Astrocyte of the cerebellum (primary cell): ENCODE measurements at regions not wholly inside any gene's neighbourhood (a gene's known extent, or its start where the extent isn't known, plus 50 kb on each side); places are given as distances from the start of the nearest gene placed in this dataset.

Experiments
- DNase-seq: peaks from one replicate; pipeline ENCODE4 v3.0.0-alpha.2; 2011; ENCODE audit warnings: low read depth
- H3K4me3 ChIP-seq: 2 replicates; pipeline ENCODE4 v1.5.1; 2011; ENCODE audit warnings: mild to moderate bottlenecking, low read depth, low read length, moderate library complexity
- in situ Hi-C: cut with HindIII; loops from 2 replicates; pipeline ENCODE4 v1.10.0; 2017; ENCODE audit warnings: low sequenced_read_pairs
- TF ChIP-seq, protein P1 (sequence below): IDR thresholded peaks from 2 replicates; pipeline ENCODE4 v1.5.1; 2012; ENCODE audit warnings: low read length, low read depth, moderate library complexity, mild to moderate bottlenecking; ENCODE audit errors: missing control alignments

DNA sequence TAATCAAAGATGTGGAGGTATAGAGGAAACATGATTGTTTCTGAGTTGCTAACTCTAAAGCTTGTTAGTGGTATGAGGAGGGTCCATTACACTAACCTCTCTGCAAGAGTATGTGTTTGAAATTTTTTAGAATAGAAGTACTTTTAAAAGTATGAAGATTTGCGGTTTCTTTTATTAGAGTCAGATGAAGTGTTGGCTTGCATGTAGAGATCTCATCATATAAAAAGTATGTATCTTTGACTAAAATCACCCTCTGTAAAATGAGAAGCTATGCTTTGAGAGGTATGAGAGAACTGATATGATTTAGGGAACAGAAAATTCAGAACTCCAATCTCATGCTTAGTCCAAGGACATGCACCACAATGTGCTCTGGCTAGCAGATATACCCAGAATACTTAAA is 140.4 kb upstream of the MBNL1 start:
- no peak for DNase-seq
- no peak overlapping the region for H3K4me3 ChIP-seq
- TF ChIP-seq, protein P1, sequence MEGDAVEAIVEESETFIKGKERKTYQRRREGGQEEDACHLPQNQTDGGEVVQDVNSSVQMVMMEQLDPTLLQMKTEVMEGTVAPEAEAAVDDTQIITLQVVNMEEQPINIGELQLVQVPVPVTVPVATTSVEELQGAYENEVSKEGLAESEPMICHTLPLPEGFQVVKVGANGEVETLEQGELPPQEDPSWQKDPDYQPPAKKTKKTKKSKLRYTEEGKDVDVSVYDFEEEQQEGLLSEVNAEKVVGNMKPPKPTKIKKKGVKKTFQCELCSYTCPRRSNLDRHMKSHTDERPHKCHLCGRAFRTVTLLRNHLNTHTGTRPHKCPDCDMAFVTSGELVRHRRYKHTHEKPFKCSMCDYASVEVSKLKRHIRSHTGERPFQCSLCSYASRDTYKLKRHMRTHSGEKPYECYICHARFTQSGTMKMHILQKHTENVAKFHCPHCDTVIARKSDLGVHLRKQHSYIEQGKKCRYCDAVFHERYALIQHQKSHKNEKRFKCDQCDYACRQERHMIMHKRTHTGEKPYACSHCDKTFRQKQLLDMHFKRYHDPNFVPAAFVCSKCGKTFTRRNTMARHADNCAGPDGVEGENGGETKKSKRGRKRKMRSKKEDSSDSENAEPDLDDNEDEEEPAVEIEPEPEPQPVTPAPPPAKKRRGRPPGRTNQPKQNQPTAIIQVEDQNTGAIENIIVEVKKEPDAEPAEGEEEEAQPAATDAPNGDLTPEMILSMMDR: no peak
- in situ Hi-C loops: no loop called here

DNA sequence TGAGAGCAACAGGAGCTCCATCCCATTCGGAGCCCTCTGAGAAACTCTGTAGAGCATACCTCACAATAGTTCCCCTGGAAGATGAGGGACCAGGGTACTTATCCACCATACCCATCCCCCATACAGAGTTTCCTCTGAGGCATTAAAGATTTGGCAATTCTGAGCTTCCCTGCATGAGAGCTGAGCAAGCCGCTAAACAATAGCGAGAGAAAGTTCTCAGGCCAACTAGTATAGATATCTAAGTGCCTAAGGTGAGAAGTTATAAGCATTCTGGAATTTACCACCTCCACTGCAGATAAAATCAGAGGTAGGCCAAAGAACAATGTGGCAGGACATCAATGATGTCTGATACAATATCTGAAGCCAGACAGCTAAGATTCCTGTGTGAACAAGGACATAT is 129.1 kb upstream of the MBNL1 start:
- in situ Hi-C loops: loop anchor here (5.0 kb wide), 1 partner anchor 47 kb away; no protein-coding TSS in a partner anchor
- DNase-seq: no peak
- TF ChIP-seq, protein P1: no peak
- H3K4me3 ChIP-seq: no peak overlapping the region

DNA sequence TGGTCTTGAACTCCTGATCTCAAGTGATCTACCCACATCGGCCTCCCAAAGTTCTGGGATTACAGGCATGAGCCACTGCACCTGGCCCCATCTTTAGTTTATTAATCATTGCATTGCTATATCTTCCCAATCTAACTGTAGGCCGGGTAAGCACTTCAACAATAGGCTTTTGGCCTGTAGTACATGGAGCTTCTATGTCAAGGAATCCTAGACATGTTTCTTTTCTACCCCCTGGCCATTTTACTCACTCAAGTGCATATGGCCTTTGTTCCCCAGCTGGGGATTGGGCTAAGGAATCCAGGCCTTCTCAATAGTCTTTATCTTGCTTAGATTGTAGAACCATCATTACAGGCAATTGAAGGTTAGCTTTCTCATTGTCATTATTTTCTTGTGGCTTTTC is 122.3 kb upstream of the MBNL1 start:
- no peak for DNase-seq
- TF ChIP-seq, protein P1: no peak
- in situ Hi-C loops: no loop called here
- no peak overlapping the region for H3K4me3 ChIP-seq

DNA sequence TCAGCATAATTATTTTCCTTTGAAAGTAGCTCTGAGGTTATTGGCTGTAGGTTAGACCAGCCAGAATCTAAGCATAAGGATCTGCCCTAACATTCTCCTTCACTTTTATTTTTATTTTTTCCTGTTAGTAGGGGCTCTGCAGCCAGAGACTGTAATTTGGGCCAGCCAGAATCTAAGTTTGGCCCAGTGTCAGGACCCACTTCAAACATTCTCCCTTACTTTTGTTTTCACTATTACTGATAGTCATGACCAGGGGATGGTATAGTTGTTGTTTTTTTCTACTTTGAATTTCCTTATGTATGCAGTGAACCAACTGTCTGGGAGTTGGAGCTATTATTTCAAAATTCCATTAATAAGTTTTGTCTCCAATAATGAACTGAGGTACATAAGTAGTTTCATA is 121.0 kb upstream of the MBNL1 start:
- in situ Hi-C loops: no loop called here
- no peak overlapping the region for H3K4me3 ChIP-seq
- DNase-seq: no peak
- TF ChIP-seq, protein P1: no peak

DNA sequence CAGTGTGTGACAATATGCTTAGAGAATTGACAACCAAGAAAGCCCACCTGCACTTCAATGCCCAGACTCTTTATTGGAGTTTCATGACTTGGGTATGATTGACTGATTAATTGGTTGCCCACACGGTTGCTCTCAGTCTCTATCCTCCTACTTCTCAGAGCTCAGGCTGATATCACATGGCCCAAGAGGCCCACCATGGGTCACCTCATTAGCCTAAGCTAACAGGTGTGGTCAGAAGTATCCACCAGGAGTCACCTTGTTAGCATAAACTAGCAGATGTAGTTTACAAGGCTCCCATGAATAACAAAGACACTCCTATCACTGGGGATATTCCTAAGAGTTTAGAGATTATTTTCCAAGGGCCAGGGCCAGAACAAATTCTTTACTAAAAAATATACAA is 120.2 kb upstream of the MBNL1 start:
- TF ChIP-seq, protein P1: no peak
- no peak for DNase-seq
- no peak overlapping the region for H3K4me3 ChIP-seq
- in situ Hi-C loops: no loop called here

DNA sequence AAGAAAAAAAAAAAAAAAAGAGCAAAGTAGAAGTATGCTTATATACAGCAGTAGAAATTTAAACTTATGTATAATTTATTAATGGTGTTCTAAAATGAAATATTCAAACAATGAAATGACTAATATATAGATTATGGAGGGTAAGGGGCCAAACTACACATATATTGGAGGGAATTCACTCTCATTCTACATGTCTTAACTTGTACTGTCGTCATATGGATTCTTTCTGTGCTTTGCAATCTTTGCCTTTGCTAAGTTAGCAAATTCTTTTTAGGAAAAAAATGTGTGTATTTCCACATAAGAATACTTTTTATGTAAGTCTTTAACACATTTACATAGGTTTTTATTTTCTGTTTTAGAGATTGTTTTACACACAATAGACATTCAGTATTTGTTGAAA is 118.9 kb upstream of the MBNL1 start:
- in situ Hi-C loops: no loop called here
- H3K4me3 ChIP-seq: no peak overlapping the region
- DNase-seq: no peak
- TF ChIP-seq, protein P1: no peak
